ENCODE measurements at regions not wholly inside any gene's neighbourhood (a gene's known extent, or its start where the extent isn't known, plus 50 kb on each side); places are given as distances from the start of the nearest gene placed in this dataset.

DNA sequence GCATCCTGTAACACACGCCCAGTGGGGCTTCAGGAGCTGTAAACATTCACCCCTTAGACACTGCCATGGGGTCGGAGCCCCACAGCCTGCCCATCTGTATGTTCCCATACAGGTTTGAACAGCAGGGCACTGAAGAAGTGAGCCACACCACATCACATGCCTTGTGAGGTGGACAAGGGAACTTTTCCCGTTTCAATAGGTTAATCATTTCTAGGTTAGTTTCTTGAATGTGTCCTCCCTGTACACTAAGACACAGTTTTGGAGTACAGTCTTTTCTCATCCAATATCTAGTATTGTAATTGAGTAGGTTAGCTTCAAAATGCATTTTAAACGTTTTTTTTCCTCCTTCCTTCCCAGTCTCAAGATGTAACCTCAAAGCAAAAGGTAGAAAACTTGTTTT lies 700.2 kb upstream of the PCDH20 start:
- TF ChIP-seq, protein P1, sequence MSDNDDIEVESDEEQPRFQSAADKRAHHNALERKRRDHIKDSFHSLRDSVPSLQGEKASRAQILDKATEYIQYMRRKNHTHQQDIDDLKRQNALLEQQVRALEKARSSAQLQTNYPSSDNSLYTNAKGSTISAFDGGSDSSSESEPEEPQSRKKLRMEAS (IDR thresholded peaks at IDR 0.05) = no peak
- TF ChIP-seq, protein P2, sequence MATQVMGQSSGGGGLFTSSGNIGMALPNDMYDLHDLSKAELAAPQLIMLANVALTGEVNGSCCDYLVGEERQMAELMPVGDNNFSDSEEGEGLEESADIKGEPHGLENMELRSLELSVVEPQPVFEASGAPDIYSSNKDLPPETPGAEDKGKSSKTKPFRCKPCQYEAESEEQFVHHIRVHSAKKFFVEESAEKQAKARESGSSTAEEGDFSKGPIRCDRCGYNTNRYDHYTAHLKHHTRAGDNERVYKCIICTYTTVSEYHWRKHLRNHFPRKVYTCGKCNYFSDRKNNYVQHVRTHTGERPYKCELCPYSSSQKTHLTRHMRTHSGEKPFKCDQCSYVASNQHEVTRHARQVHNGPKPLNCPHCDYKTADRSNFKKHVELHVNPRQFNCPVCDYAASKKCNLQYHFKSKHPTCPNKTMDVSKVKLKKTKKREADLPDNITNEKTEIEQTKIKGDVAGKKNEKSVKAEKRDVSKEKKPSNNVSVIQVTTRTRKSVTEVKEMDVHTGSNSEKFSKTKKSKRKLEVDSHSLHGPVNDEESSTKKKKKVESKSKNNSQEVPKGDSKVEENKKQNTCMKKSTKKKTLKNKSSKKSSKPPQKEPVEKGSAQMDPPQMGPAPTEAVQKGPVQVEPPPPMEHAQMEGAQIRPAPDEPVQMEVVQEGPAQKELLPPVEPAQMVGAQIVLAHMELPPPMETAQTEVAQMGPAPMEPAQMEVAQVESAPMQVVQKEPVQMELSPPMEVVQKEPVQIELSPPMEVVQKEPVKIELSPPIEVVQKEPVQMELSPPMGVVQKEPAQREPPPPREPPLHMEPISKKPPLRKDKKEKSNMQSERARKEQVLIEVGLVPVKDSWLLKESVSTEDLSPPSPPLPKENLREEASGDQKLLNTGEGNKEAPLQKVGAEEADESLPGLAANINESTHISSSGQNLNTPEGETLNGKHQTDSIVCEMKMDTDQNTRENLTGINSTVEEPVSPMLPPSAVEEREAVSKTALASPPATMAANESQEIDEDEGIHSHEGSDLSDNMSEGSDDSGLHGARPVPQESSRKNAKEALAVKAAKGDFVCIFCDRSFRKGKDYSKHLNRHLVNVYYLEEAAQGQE (IDR thresholded peaks at IDR 0.05; ENCODE audit: low read depth) = no peak
- no peak for TF ChIP-seq EP300 (IDR thresholded peaks at IDR 0.05; ENCODE audit: borderline replicate concordance)
- TF ChIP-seq TEAD4 (IDR thresholded peaks at IDR 0.05) = no peak
- TF ChIP-seq TAF1 (IDR thresholded peaks at IDR 0.05; ENCODE audit: low read depth) = no peak
- TF ChIP-seq YY1 (IDR thresholded peaks at IDR 0.05; ENCODE audit: low read depth) = no peak
- no peak for TF ChIP-seq TCF12 (IDR thresholded peaks at IDR 0.05; ENCODE audit: low read depth)
- no peak for TF ChIP-seq ZBTB7A (IDR thresholded peaks at IDR 0.05; ENCODE audit: low read depth)
- no peak for TF ChIP-seq RAD21 (IDR thresholded peaks at IDR 0.05; ENCODE audit: low read depth)
